ENCODE measurements at regions not wholly inside any gene's neighbourhood (a gene's known extent, or its start where the extent isn't known, plus 50 kb on each side); places are given as distances from the start of the nearest gene placed in this dataset.
A peak's percentile ranks its signal among the peaks of the same experiment; 100 is the strongest.
"Not testable (repeated sequence)": the region's sequence is repeated elsewhere in the genome, so short reads cannot be mapped to it uniquely, and the experiment has no call there.

GRCh38 chr7:65279795-65280194, 93.9 kb upstream of the ZNF92 start:
- Mint-ChIP-seq H3K36me3 (no peaks in the 10 kb centered on the region), H3K9me3 (peaks cover 9 to 29% (median 16%) of the 10 kb centered on the region in 7 donors), H3K27ac (no peak overlapping the region), H3K27me3 (ENCODE audit: low read depth in 3 of 3) (peaks cover 1 to 9% (median 5%) of the 10 kb centered on the region in 3 donors), H3K4me1 (no peaks in the 10 kb centered on the region), H3K4me3 (no peak overlapping the region)
- no CpG with 5 or more reads among the region's 2 CpGs for WGBS (ENCODE audit: insufficient coverage)
- Histone ChIP-seq H3K4me3 (replicated peaks in 1 of 3; ENCODE audit: low read depth in 2 of 3, low read length in 3 of 3) (no peak overlapping the region), H3K9me3 (replicated peaks in 1 of 2; ENCODE audit: control insufficient read depth in 1 of 2, insufficient read depth in 1 of 2, low read length in 2 of 2) (peaks cover 6 to 12% of the 10 kb centered on the region in 2 donors), H2AFZ (ENCODE audit: insufficient read depth, low read depth, low read length, poor library complexity, severe bottlenecking) (no peak overlapping the region), H3K36me3 (replicated peaks in 1 of 2; ENCODE audit: control insufficient read depth in 1 of 2, insufficient read depth in 2 of 2, low read length in 2 of 2) (no peaks in the 10 kb centered on the region), H3K27ac (ENCODE audit: low read depth in 1 of 2, low read length in 2 of 2) (no peak overlapping the region), H3K27me3 (ENCODE audit: control insufficient read depth in 2 of 2, insufficient read depth in 2 of 2, low read length in 2 of 2) (no peaks in the 10 kb centered on the region), H3K4me1 (ENCODE audit: control insufficient read depth in 1 of 2, insufficient read depth in 2 of 2, low read length in 2 of 2) (no peaks in the 10 kb centered on the region), H4K20me1 (ENCODE audit: insufficient read depth, low read length) (no peaks in the 10 kb centered on the region), H3K4me2 (replicated peaks; ENCODE audit: extremely low read depth, low read length, poor library complexity, severe bottlenecking) (no peak overlapping the region), H3K9ac (ENCODE audit: insufficient read depth, low read length, poor library complexity, severe bottlenecking) (no peak overlapping the region), H3K79me2 (ENCODE audit: insufficient read depth, low read length) (no peaks in the 10 kb centered on the region)
- intact Hi-C loops (cut with micrococcal nuclease): no loop called here
- no peak for DNase-seq
- TF ChIP-seq CTCF (IDR thresholded peaks at IDR 0.05): no peak

GRCh38 chr7:65276822-65277221, 96.8 kb upstream of the ZNF92 start:
- H3K27me3 Mint-ChIP-seq (ENCODE audit: low read depth in 3 of 3): peaks cover 1 to 11% (median 7%) of the 10 kb centered on the region in 3 donors
- H3K4me1 Mint-ChIP-seq: no peaks in the 10 kb centered on the region
- peaks cover 10 to 26% (median 20%) of the 10 kb centered on the region in 7 donors for H3K9me3 Mint-ChIP-seq

GRCh38 chr7:65271502-65271901, 102.2 kb upstream of the ZNF92 start:
- H3K9ac ChIP-seq (ENCODE audit: insufficient read depth, low read length, poor library complexity, severe bottlenecking); H3K27ac ChIP-seq (ENCODE audit: low read depth in 1 of 2, low read length in 2 of 2); intact Hi-C loops (cut with micrococcal nuclease); H4K20me1 ChIP-seq (ENCODE audit: insufficient read depth, low read length); DNase-seq; H2AFZ ChIP-seq (ENCODE audit: insufficient read depth, low read depth, low read length, poor library complexity, severe bottlenecking); H3K36me3 Mint-ChIP-seq; H3K36me3 ChIP-seq (replicated peaks in 1 of 2; ENCODE audit: control insufficient read depth in 1 of 2, insufficient read depth in 2 of 2, low read length in 2 of 2); H3K79me2 ChIP-seq (ENCODE audit: insufficient read depth, low read length); H3K4me1 ChIP-seq (ENCODE audit: control insufficient read depth in 1 of 2, insufficient read depth in 2 of 2, low read length in 2 of 2); H3K4me2 ChIP-seq (replicated peaks; ENCODE audit: extremely low read depth, low read length, poor library complexity, severe bottlenecking); H3K27ac Mint-ChIP-seq; H3K4me1 Mint-ChIP-seq; H3K4me3 ChIP-seq (replicated peaks in 1 of 3; ENCODE audit: low read depth in 2 of 3, low read length in 3 of 3): not testable (repeated sequence)
- Mint-ChIP-seq H3K27me3 (ENCODE audit: low read depth in 3 of 3) (peaks cover 38 to 46% (median 41%) of the 10 kb centered on the region in 3 donors), H3K4me3 (peak overlapping the region in 1 of 2 donors; percentile 27), H3K9me3 (peaks cover 11 to 39% (median 27%) of the 10 kb centered on the region in 7 donors)
- Histone ChIP-seq H3K9me3 (replicated peaks in 1 of 2; ENCODE audit: control insufficient read depth in 1 of 2, insufficient read depth in 1 of 2, low read length in 2 of 2) (peaks cover 15 to 22% of the 10 kb centered on the region in 2 donors), H3K27me3 (ENCODE audit: control insufficient read depth in 2 of 2, insufficient read depth in 2 of 2, low read length in 2 of 2) (peaks cover 32 to 38% of the 10 kb centered on the region in 2 donors)
- WGBS (ENCODE audit: insufficient coverage): no CpG with 5 or more reads among the region's 2 CpGs

More at GRCh38 chr7:65276822-65277221, 96.8 kb upstream of the ZNF92 start:
- Mint-ChIP-seq H3K27ac (no peak overlapping the region), H3K36me3 (no peaks in the 10 kb centered on the region), H3K4me3 (no peak overlapping the region)
- no peaks in the 10 kb centered on the region for H3K79me2 ChIP-seq (ENCODE audit: insufficient read depth, low read length)
- H4K20me1 ChIP-seq (ENCODE audit: insufficient read depth, low read length): no peaks in the 10 kb centered on the region
- no peak for DNase-seq
- no peaks in the 10 kb centered on the region for H3K27me3 ChIP-seq (ENCODE audit: control insufficient read depth in 2 of 2, insufficient read depth in 2 of 2, low read length in 2 of 2)
- no peak overlapping the region for H3K9ac ChIP-seq (ENCODE audit: insufficient read depth, low read length, poor library complexity, severe bottlenecking)
- H3K4me2 ChIP-seq (replicated peaks; ENCODE audit: extremely low read depth, low read length, poor library complexity, severe bottlenecking): no peak overlapping the region
- H3K27ac ChIP-seq (ENCODE audit: low read depth in 1 of 2, low read length in 2 of 2): no peak overlapping the region
- H3K9me3 ChIP-seq (replicated peaks in 1 of 2; ENCODE audit: control insufficient read depth in 1 of 2, insufficient read depth in 1 of 2, low read length in 2 of 2): peaks cover 11 to 15% of the 10 kb centered on the region in 2 donors
- H3K4me3 ChIP-seq (replicated peaks in 1 of 3; ENCODE audit: low read depth in 2 of 3, low read length in 3 of 3): no peak overlapping the region
- TF ChIP-seq CTCF (IDR thresholded peaks at IDR 0.05): no peak
- H2AFZ ChIP-seq (ENCODE audit: insufficient read depth, low read depth, low read length, poor library complexity, severe bottlenecking): no peak overlapping the region
- H3K36me3 ChIP-seq (replicated peaks in 1 of 2; ENCODE audit: control insufficient read depth in 1 of 2, insufficient read depth in 2 of 2, low read length in 2 of 2): no peaks in the 10 kb centered on the region
- intact Hi-C loops (cut with micrococcal nuclease): no loop called here
- H3K4me1 ChIP-seq (ENCODE audit: control insufficient read depth in 1 of 2, insufficient read depth in 2 of 2, low read length in 2 of 2): no peaks in the 10 kb centered on the region
